ENCODE measurements at regions not wholly inside any gene's neighbourhood (a gene's known extent, or its start where the extent isn't known, plus 50 kb on each side); places are given as distances from the start of the nearest gene placed in this dataset.

DNA sequence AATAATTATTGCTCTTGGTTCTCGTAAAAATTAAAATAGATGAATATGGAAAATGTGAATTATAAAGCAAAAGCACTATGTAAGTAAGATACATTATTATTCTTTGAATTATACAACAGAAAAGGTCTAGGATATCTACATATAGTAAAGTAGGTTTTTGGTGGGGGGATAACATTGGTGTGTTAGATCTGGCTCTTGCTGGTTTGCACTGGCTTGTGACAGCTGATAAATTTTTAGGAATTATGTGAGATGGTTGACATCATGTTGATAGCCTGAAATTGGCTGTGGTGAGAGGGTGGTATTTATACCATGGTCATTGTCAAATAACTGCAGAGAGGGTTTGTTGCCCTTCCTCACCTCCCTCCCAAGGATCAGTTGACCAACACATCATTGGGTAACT lies 50.7 kb upstream of the BTG1 start:
- Histone ChIP-seq H3K9me3 (no peaks in the 10 kb centered on the region), H3K4me1 (replicated peaks) (no peaks in the 10 kb centered on the region), H3K27me3 (replicated peaks; ENCODE audit: insufficient read depth) (no peaks in the 10 kb centered on the region), H3K27ac (no peak overlapping the region), H3K4me3 (no peak overlapping the region), H3K36me3 (no peaks in the 10 kb centered on the region)
- TF ChIP-seq POLR2A (IDR thresholded peaks at IDR 0.05): no peak
- no peak for TF ChIP-seq POLR2AphosphoS5 (IDR thresholded peaks at IDR 0.05)
- TF ChIP-seq, protein P1, sequence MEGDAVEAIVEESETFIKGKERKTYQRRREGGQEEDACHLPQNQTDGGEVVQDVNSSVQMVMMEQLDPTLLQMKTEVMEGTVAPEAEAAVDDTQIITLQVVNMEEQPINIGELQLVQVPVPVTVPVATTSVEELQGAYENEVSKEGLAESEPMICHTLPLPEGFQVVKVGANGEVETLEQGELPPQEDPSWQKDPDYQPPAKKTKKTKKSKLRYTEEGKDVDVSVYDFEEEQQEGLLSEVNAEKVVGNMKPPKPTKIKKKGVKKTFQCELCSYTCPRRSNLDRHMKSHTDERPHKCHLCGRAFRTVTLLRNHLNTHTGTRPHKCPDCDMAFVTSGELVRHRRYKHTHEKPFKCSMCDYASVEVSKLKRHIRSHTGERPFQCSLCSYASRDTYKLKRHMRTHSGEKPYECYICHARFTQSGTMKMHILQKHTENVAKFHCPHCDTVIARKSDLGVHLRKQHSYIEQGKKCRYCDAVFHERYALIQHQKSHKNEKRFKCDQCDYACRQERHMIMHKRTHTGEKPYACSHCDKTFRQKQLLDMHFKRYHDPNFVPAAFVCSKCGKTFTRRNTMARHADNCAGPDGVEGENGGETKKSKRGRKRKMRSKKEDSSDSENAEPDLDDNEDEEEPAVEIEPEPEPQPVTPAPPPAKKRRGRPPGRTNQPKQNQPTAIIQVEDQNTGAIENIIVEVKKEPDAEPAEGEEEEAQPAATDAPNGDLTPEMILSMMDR (IDR thresholded peaks at IDR 0.05): no peak
- DNase-seq (ENCODE audit: low spot score): no peak
- intact Hi-C loops (cut with DNase I): no loop called here
- WGBS: 98% methylated on average over 1 of the region's 1 CpG
